ENCODE measurements at regions not wholly inside any gene's neighbourhood (a gene's known extent, or its start where the extent isn't known, plus 50 kb on each side); places are given as distances from the start of the nearest gene placed in this dataset.

DNA sequence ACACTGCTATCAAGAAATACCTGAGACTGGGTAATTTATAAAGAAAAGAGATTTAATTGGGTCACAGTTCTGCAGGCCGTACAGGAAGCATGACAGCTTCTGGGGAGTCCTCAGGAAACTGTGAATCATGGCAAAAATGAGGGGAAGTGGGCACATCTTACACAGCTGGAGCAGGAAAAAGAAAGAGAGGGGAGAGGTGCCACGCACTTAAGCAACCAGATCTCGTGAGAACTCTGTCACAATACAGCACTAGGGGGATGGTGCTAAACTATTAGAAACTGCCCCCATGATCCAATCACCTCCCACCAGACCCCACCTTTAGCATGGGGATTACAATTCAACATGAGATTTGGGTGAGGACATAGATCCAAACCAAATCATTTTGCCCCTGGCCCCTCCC, 105.5 kb upstream of the CPLX2 start:
- no peak for DNase-seq (ENCODE audit: low read depth in 3 of 3, low spot score in 2 of 3)

DNA sequence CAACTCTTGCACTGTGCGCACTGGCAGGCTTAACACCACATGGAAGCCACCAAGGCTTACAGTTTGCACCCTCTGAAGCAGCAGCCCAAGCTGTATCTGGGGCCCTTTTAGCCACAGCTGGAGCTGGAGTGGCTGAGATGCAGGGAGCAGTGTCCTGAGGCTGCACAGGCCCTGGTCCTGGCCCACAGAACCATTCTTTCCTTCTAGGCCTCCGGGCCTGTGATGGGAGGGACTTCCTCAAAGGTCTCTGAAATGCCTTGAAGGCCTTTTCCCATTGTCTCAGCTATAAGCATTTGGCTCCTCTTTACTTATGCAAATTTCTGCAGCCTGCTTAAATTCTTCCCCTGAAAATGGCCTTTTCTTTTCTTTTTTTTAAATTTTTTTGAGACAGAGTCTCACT, 104.4 kb upstream of the CPLX2 start:
- DNase-seq (ENCODE audit: low read depth in 3 of 3, low spot score in 2 of 3) = no peak

DNA sequence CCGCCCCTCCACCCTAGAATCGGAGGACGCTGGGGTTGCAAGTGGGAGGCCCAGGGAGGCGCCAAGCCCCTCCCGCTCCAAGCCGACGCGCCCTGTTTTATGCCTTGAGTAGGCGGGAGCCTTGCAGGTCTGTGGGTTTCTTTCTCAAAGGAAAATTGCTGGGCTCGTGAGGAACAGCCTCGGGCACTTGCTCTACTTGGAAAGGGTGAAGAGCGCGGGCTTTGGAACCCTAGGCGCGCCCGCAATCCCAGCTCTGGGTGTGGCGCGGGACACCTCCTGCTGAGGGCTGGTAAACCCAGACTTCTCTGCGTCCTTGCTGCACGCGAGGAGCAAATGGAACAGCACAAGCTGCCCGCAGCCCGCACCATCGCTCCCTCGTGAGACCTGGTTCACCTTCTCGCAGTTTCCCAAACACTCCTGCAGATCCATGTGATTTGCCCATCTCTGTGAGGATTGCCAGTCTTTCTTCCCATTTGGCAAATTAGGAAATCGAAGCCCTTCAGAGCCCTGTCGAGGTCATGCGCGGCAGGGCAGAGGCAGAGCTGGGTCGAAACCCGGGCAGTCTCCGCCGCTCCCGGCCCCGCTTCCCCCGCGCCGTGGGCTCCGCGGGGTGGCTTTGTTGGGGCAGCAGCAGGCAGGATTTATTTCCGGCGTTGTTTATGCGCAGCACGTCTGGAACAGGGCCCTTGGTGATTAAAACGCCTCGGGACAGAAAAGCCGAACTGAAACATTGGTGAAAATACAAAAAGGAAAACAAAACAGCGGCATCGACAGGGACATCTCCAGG, 98.4 kb upstream of the CPLX2 start:
- DNase-seq (ENCODE audit: low read depth in 3 of 3, low spot score in 2 of 3) = no peak

- no peak for DNase-seq (ENCODE audit: low read depth in 3 of 3, low spot score in 2 of 3)
Measured at GRCh38 chr5:175773534-175774070, 97.8 kb upstream of the CPLX2 start.

DNA sequence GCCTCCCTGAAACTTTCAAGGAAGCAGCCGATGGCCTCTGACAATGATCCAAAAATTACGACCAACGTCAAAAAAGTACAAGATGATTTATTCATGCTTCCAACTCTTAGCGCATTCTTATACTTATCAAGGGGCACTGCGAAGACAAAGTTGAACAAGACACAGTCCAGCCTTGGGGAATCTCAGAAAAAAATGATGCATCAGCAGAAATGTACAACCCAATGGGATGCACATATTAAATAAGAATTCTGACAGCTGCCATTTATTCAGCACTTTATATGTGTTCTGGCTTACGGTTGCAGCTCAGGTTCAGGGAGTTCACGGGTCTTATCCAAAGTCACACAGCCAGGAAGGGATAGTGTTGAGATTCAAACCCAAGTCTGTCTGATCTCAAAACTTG, 96.0 kb upstream of the CPLX2 start:
- DNase-seq (ENCODE audit: low read depth in 3 of 3, low spot score in 2 of 3) = no peak

GRCh38 chr5:175778951-175779503, 92.4 kb upstream of the CPLX2 start:
- no peak for DNase-seq (ENCODE audit: low read depth in 3 of 3, low spot score in 2 of 3)

DNA sequence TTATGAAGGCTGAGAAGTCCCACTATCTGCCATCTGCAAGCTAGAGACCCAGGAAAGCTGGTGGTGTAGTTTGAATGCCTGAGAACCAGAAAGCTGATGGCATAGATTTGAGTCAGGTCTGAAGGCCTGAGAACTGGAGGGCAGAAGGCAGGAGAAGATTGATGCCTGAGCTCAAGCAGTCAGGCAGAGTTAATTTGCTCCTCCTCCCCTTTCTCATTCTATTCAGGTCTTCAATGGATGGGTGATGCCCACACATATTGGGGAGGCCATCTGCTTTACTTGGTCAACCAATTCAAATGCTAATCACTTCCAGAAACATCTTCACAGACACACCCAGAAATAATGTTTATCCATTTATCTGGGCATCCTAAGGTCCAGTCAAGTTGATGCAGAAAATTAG, 87.6 kb upstream of the CPLX2 start:
- no peak for DNase-seq (ENCODE audit: low read depth in 3 of 3, low spot score in 2 of 3)

DNA sequence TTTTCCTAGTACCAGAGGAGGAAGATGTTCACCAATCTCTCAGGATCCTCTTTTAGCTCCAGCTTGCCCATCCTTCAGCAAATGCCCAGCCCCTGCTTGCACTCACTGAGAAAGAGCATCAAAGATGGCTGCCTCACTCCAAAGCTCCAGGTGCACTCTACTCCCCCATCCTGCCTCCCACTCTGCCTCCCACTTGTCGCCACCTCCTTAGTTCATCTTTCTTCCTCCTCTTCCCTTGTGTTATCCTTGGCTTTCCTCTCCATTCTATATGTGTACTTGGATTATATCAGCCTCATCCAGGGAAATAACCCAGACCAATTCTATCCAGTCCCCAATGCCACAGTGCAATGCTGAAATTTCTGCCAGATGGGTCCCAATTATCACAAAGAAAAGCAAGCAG, 87.1 kb upstream of the CPLX2 start:
- no peak for DNase-seq (ENCODE audit: low read depth in 3 of 3, low spot score in 2 of 3)

- no peak for DNase-seq (ENCODE audit: low read depth in 3 of 3, low spot score in 2 of 3)
Measured at GRCh38 chr5:175785681-175786080, 85.7 kb upstream of the CPLX2 start.

GRCh38 chr5:175788155-175788787, 83.1 kb upstream of the CPLX2 start:
- no peak for DNase-seq (ENCODE audit: low read depth in 3 of 3, low spot score in 2 of 3)

GRCh38 chr5:175789670-175790069, 81.7 kb upstream of the CPLX2 start:
- no peak for DNase-seq (ENCODE audit: low read depth in 3 of 3, low spot score in 2 of 3)

DNA sequence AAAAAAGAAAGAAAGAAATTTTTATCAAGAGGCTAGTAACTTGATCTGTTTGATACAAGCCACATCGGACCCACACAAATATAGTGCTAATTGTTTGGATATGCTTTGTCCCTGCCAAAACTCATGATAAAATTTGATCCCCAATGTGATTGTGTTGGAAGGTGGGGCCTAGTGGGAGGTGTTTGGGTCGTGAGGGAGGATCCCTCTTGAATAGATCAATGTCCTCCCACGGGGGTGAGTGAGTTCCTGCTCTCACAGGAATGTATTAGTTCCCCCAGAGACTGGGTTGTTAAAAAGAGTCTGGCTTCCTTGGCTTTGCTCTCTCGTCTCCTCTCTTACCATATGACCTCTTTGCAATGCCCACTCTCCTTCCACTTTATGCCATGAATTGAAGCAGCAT, 80.6 kb upstream of the CPLX2 start:
- DNase-seq (ENCODE audit: low read depth in 3 of 3, low spot score in 2 of 3) = no peak

DNA sequence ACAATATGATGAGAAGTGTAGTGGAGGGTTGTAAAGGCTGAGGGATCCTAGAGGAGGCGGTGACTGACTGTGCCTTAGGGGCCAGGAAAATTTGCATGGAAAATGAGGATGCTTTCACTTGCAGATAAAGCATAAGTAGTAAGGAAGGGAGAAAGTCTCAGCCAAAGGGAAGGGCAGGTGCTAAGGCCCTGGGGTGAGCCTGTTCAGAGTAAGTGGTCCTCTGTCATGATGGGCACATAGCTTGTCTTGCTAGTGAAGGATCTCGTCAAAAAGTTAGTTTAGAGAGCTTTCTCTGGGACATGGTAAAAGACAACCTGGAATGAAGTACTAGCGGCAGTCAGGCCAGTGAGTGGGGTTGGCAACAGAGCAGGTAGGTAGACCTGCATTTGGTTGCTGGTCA, 75.4 kb upstream of the CPLX2 start:
- no peak for DNase-seq (ENCODE audit: low read depth in 3 of 3, low spot score in 2 of 3)

DNA sequence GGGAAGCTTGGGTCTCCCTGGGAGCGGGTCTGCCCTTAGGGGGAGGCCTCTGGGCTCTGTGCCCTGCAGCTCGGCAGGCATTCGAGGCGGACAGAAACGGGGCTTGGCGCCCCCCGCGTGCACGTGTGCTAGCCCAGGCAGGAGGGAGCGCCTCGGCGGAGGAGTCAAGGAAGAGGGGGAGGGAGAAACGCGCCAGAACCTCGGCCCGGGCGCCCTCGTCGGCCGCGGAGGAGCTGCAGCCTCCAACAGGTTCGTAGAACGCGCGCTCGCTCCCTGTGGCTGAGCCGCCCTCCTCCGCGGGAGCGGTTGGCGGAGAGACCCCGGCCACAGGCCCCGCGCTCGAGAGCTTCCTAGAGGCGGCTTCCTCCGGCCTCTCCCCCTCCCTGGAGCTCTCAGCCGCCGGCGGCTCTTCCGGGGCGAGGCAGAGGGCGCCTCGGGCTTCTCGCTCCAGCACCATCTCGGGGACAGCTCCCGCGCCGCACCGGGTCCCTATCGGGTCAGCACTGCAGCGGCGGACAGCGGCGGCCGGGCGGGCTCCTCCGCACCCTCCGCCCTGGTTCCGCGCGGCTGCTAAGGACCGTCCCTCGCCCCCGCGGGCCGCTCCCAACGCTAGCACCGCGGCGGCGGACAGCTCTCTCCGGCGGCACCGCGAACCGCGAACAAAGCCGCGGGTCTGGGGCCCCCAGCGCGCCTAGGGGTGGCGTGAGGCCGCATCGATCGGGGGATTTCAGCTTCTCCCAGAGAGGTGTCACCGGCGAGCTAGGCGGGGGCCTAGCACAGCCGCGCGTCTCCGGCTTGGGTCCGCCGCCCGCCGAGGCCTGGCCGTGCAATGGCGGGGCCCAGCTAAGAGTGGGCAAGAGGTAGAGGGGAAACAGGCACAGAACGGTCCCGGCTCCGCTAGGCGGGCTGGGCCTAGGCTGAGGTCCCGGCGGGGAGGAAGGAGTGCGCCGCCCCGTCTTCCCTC, 74.6 kb upstream of the CPLX2 start:
- peak; percentile 73 to 84 (median 82) for DNase-seq (ENCODE audit: low read depth in 3 of 3, low spot score in 2 of 3)

DNA sequence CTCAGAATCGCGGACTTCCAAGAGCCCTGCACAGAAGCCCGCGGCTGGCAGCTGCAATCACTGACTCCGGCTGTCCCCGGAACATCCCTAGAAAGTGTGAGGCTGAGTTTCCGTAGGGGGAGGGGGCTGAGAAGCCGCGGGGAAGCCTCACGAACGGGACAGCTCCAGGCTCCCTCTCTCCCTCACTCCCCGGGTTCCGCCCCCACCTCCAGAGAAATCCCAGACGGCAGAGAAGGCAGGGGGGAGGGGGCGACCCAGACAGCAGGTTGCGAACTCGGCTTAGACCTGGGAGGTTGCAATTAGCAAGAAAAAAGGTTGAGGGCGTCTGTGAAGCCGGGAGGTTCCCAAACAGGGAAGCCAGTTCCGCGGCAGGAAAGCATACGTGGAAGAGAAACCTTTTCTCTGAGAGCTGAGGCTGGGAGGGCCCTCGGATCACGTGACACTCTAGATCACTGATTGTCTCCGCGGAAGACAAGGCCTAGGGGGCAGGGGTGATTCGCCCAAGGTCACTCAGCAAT, 73.8 kb upstream of the CPLX2 start:
- no peak for DNase-seq (ENCODE audit: low read depth in 3 of 3, low spot score in 2 of 3)

DNA sequence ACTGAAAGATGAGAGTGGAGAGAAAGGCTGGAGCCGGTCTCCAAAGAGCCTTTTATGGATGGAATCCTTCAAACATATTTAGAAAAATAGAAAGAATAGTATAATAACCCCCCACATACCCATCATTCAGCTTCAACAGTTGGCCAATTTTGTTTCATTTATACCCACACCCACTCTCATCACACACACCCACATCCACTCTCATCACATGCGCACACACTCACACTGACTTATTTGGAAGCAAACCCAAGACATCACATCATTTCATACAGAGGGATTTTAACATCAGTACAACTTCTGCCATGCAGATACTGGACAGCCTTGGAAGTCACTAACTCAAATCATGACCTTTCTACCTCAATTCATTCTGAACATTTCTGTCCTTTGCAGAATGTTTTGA, 72.8 kb upstream of the CPLX2 start:
- no peak for DNase-seq (ENCODE audit: low read depth in 3 of 3, low spot score in 2 of 3)

- no peak for DNase-seq (ENCODE audit: low read depth in 3 of 3, low spot score in 2 of 3)
Measured at GRCh38 chr5:175800656-175801081, 70.7 kb upstream of the CPLX2 start.

GRCh38 chr5:175802361-175802760, 69.0 kb upstream of the CPLX2 start:
- no peak for DNase-seq (ENCODE audit: low read depth in 3 of 3, low spot score in 2 of 3)

DNA sequence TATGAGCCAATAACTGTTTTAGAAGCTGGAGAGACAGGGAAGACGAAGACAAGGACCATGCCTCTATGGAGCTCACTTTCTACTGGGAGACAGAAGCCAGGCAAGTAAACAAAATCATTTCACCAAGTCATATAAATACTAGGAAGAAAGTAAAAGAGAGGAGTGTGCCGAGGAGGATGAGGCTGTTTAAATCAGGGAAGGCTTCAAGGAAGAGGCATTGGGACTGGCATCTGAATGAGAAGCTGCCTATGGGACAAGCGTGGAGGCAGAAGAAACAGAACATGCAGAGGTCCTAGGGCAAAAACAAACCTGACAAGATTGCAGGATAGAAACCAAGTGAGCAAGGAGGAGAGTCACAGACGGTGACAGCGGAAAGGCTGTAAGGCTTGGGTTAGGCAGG, 68.1 kb upstream of the CPLX2 start:
- DNase-seq (ENCODE audit: low read depth in 3 of 3, low spot score in 2 of 3) = no peak

- DNase-seq (ENCODE audit: low read depth in 3 of 3, low spot score in 2 of 3) = no peak
Measured at GRCh38 chr5:175803736-175804454, 67.5 kb upstream of the CPLX2 start.
